Keratinocyte (primary cell): ENCODE measurements at regions not wholly inside any gene's neighbourhood (a gene's known extent, or its start where the extent isn't known, plus 50 kb on each side); places are given as distances from the start of the nearest gene placed in this dataset.

Experiments used
- DNase-seq: peaks from one replicate; pipeline ENCODE4 v3.0.0-alpha.2; 2011; ENCODE audit warnings: low read depth, missing footprints, low spot score
- FAIRE-seq: peaks from 2 replicates; lab custom pipeline; 2011; peaks lifted over from hg19 to GRCh38; lab: Jason Lieb, UNC
- H2AFZ ChIP-seq: 2 replicates; pipeline ENCODE4 v1.6.0; 2012; ENCODE audit warnings: low read length, control low read depth, inconsistent platforms; ENCODE audit not compliant: control insufficient read depth
- H3K27ac ChIP-seq: 2 replicates; pipeline ENCODE4 v1.5.1; 2011; ENCODE audit warnings: low read length; ENCODE audit not compliant: control insufficient read depth, insufficient read depth
- H3K27me3 ChIP-seq: 3 replicates; pipeline ENCODE4 v1.6.0; 2011; ENCODE audit warnings: low read length; ENCODE audit not compliant: control insufficient read depth, insufficient read depth; ENCODE audit errors: extremely low read depth
- H3K36me3 ChIP-seq, 2 experiments: 2 replicates in 1 of 2; 3 replicates in 1 of 2; pipeline ENCODE4 v1.5.1; 2011; ENCODE audit warnings: low read length in 2 of 2, mild to moderate bottlenecking in 1 of 2; ENCODE audit not compliant: control insufficient read depth in 2 of 2, insufficient read depth in 2 of 2; ENCODE audit errors: extremely low read depth in 1 of 2
- H3K4me1 ChIP-seq: 3 replicates; pipeline ENCODE4 v1.5.1; 2011; ENCODE audit warnings: low read length; ENCODE audit not compliant: control insufficient read depth, insufficient read depth; ENCODE audit errors: extremely low read depth
- H3K4me2 ChIP-seq: 3 replicates; pipeline ENCODE4 v1.6.0; 2011; ENCODE audit warnings: low read depth, low read length; ENCODE audit not compliant: control insufficient read depth, insufficient read depth; ENCODE audit errors: extremely low read depth
- H3K4me3 ChIP-seq, 3 experiments: fragments of 200-600 bp in 1 of 3; sonication (generic) in 1 of 3; 2 replicates in 2 of 3; 3 replicates in 1 of 3; pipeline ENCODE4 v1.5.1; 2011 to 2016; ENCODE audit warnings: low read length in 3 of 3, mild to moderate bottlenecking in 3 of 3, control low read depth in 2 of 3, inconsistent platforms in 1 of 3, low read depth in 1 of 3, mixed read lengths in 1 of 3, mixed run types in 1 of 3, moderate library complexity in 1 of 3; ENCODE audit not compliant: control insufficient read depth in 2 of 3, insufficient read depth in 2 of 3; ENCODE audit errors: extremely low read depth in 1 of 3
- H3K79me2 ChIP-seq: 2 replicates; pipeline ENCODE4 v1.6.0; 2012; ENCODE audit warnings: low read length; ENCODE audit not compliant: control insufficient read depth, insufficient read depth
- H3K9ac ChIP-seq: 3 replicates; pipeline ENCODE4 v1.6.0; 2011; ENCODE audit warnings: low read length; ENCODE audit not compliant: control insufficient read depth, insufficient read depth; ENCODE audit errors: extremely low read depth
- H3K9me1 ChIP-seq: 3 replicates; pipeline ENCODE4 v1.6.0; 2011; ENCODE audit warnings: low read length; ENCODE audit not compliant: control insufficient read depth, insufficient read depth; ENCODE audit errors: extremely low read depth
- H3K9me3 ChIP-seq: 2 replicates; pipeline ENCODE4 v1.5.1; 2012; ENCODE audit warnings: low read depth, low read length; ENCODE audit not compliant: control insufficient read depth
- H4K20me1 ChIP-seq: 3 replicates; pipeline ENCODE4 v1.6.0; 2011; ENCODE audit warnings: low read length; ENCODE audit not compliant: control insufficient read depth, insufficient read depth; ENCODE audit errors: extremely low read depth
- CTCF ChIP-seq, 3 experiments: IDR thresholded peaks in 1 of 3; conservative IDR thresholded peaks in 1 of 3; optimal IDR thresholded peaks in 1 of 3; 2 replicates in 2 of 3; 3 replicates in 1 of 3; pipeline versions ENCODE3 to v1.5.1; 2011; ENCODE audit warnings: low read length in 3 of 3, mild to moderate bottlenecking in 3 of 3, moderate library complexity in 2 of 3, control low read depth in 1 of 3, inconsistent platforms in 1 of 3; ENCODE audit not compliant: insufficient read depth in 2 of 3; ENCODE audit errors: extremely low read depth in 1 of 3
- EZH2 ChIP-seq: IDR thresholded peaks from one replicate; pipeline ENCODE4 v1.6.1; 2012; ENCODE audit warnings: inconsistent platforms, mild to moderate bottlenecking, low read length, moderate library complexity
- dilution Hi-C: fragments of 300-500 bp; cut with MboI; formaldehyde crosslinking; loops from one replicate; pipeline ENCODE4 v1.7.0; 2020; ENCODE audit warnings: low sequenced_read_pairs; ENCODE audit not compliant: extremely low pct_ligation_motif_present

- FAIRE-seq (no peak), DNase-seq (no peak)
- dilution Hi-C loops, result no loop called here
These were observed 262.2 kb upstream of the ARRDC3 start for GRCh38 chr5:91645347-91645746.

DNA sequence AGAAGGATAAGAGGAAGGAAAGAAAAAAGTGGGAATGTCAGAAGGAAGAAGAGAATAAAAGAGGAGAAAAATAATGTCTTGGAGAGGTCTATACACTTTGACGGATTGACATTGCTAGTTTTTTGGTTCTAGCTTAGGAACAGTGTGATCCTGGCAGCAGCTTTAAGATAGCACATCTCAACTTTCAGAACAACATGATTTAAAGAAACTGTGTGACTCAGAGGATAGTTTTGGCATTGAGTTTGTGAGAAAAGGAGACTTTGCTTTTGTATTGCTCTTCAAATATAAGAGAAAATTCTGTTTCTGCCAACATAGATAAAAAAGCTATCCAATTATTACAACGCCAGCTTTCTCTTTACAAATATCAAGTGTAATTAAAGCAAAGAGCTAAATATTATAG, 260.7 kb upstream of the ARRDC3 start:
- no peaks in the 10 kb centered on the region for H3K4me1 ChIP-seq
- no peak overlapping the region for H3K9ac ChIP-seq
- TF ChIP-seq EZH2 (no peak), CTCF (optimal IDR thresholded peaks at IDR 0.05 in 1 of 3, IDR thresholded peaks at IDR 0.05 in 1 of 3, conservative IDR thresholded peaks at IDR 0.05 in 1 of 3; ENCODE audit: extremely low read depth in 1 of 3, insufficient read depth in 2 of 3, low read length in 3 of 3) (no peak)
- FAIRE-seq (no peak), DNase-seq (no peak)
- no peak overlapping the region for H3K27ac ChIP-seq
- no peaks in the 10 kb centered on the region for H3K27me3 ChIP-seq
- no peak overlapping the region for H3K4me3 ChIP-seq
- H3K36me3 ChIP-seq, result no peaks in the 10 kb centered on the region
- H4K20me1 ChIP-seq, result no peaks in the 10 kb centered on the region
- no peaks in the 10 kb centered on the region for H3K79me2 ChIP-seq
- no peaks in the 10 kb centered on the region for H3K9me1 ChIP-seq
- H3K9me3 ChIP-seq, result no peaks in the 10 kb centered on the region
- H3K4me2 ChIP-seq, result no peak overlapping the region
- H2AFZ ChIP-seq, result no peak overlapping the region
- dilution Hi-C loops, result no loop called here

More at GRCh38 chr5:91645347-91645746, 262.2 kb upstream of the ARRDC3 start:
- no peak for TF ChIP-seq EZH2
- TF ChIP-seq CTCF (optimal IDR thresholded peaks at IDR 0.05 in 1 of 3, IDR thresholded peaks at IDR 0.05 in 1 of 3, conservative IDR thresholded peaks at IDR 0.05 in 1 of 3; ENCODE audit: extremely low read depth in 1 of 3, insufficient read depth in 2 of 3, low read length in 3 of 3), result no peak
- Histone ChIP-seq H3K27ac (no peak overlapping the region), H3K4me1 (no peaks in the 10 kb centered on the region), H3K4me3 (no peak overlapping the region), H3K27me3 (no peaks in the 10 kb centered on the region), H3K79me2 (no peaks in the 10 kb centered on the region), H3K9me1 (no peaks in the 10 kb centered on the region), H4K20me1 (no peaks in the 10 kb centered on the region), H3K36me3 (no peaks in the 10 kb centered on the region), H3K9me3 (no peaks in the 10 kb centered on the region), H3K4me2 (no peak overlapping the region), H2AFZ (no peak overlapping the region), H3K9ac (no peak overlapping the region)
